ENCODE measurements at regions not wholly inside any gene's neighbourhood (a gene's known extent, or its start where the extent isn't known, plus 50 kb on each side); places are given as distances from the start of the nearest gene placed in this dataset.

- TF ChIP-seq, protein P1, sequence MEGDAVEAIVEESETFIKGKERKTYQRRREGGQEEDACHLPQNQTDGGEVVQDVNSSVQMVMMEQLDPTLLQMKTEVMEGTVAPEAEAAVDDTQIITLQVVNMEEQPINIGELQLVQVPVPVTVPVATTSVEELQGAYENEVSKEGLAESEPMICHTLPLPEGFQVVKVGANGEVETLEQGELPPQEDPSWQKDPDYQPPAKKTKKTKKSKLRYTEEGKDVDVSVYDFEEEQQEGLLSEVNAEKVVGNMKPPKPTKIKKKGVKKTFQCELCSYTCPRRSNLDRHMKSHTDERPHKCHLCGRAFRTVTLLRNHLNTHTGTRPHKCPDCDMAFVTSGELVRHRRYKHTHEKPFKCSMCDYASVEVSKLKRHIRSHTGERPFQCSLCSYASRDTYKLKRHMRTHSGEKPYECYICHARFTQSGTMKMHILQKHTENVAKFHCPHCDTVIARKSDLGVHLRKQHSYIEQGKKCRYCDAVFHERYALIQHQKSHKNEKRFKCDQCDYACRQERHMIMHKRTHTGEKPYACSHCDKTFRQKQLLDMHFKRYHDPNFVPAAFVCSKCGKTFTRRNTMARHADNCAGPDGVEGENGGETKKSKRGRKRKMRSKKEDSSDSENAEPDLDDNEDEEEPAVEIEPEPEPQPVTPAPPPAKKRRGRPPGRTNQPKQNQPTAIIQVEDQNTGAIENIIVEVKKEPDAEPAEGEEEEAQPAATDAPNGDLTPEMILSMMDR (IDR thresholded peaks at IDR 0.05; ENCODE audit: poor library complexity): no peak
- TF ChIP-seq EZH2 (IDR thresholded peaks at IDR 0.05; ENCODE audit: borderline replicate concordance) (no peak), EZH2phosphoT487 (IDR thresholded peaks at IDR 0.05; ENCODE audit: low read depth, severe bottlenecking, unreplicated experiment) (no peak)
Measured at GRCh38 chr6:84511929-84512328, 252.5 kb downstream of the TBX18 start.

Measured in hepatocyte (in vitro differentiated cells).